Epithelial cell of esophagus (primary cell): ENCODE measurements at regions not wholly inside any gene's neighbourhood (a gene's known extent, or its start where the extent isn't known, plus 50 kb on each side); places are given as distances from the start of the nearest gene placed in this dataset.

ENCODE experiments used
- DNase-seq: peaks from one replicate; pipeline ENCODE4 v3.0.0; 2010; ENCODE audit warnings: low read depth
- H3K4me3 ChIP-seq: 2 replicates; pipeline ENCODE4 v1.5.1; 2011; ENCODE audit warnings: mild to moderate bottlenecking, low read length, control low read depth
- TF ChIP-seq, protein P1 (sequence below): IDR thresholded peaks from 2 replicates; pipeline ENCODE4 v1.5.1; 2011; ENCODE audit warnings: low read depth, mild to moderate bottlenecking, low read length, control low read depth, inconsistent platforms; ENCODE audit not compliant: insufficient read depth; ENCODE audit errors: missing control alignments

GRCh38 chr5:42927730-42928129, 112.4 kb downstream of the ANXA2R start:
- no peak for DNase-seq
- TF ChIP-seq, protein P1, sequence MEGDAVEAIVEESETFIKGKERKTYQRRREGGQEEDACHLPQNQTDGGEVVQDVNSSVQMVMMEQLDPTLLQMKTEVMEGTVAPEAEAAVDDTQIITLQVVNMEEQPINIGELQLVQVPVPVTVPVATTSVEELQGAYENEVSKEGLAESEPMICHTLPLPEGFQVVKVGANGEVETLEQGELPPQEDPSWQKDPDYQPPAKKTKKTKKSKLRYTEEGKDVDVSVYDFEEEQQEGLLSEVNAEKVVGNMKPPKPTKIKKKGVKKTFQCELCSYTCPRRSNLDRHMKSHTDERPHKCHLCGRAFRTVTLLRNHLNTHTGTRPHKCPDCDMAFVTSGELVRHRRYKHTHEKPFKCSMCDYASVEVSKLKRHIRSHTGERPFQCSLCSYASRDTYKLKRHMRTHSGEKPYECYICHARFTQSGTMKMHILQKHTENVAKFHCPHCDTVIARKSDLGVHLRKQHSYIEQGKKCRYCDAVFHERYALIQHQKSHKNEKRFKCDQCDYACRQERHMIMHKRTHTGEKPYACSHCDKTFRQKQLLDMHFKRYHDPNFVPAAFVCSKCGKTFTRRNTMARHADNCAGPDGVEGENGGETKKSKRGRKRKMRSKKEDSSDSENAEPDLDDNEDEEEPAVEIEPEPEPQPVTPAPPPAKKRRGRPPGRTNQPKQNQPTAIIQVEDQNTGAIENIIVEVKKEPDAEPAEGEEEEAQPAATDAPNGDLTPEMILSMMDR = no peak
- H3K4me3 ChIP-seq = no peak overlapping the region

GRCh38 chr5:42924686-42925085, 113.0 kb upstream of the SELENOP start:
- DNase-seq = no peak
- TF ChIP-seq, protein P1 = no peak
- no peak overlapping the region for H3K4me3 ChIP-seq

- TF ChIP-seq, protein P1 = no peak
- no peak overlapping the region for H3K4me3 ChIP-seq
- DNase-seq = no peak
These were observed 112.5 kb upstream of the SELENOP start for GRCh38 chr5:42924226-42924625.

GRCh38 chr5:42923710-42924109, 112.0 kb upstream of the SELENOP start:
- TF ChIP-seq, protein P1 = no peak
- no peak overlapping the region for H3K4me3 ChIP-seq

GRCh38 chr5:42919600-42919999, 107.9 kb upstream of the SELENOP start:
- H3K4me3 ChIP-seq = no peak overlapping the region
- no peak for DNase-seq

More at GRCh38 chr5:42923710-42924109, 112.0 kb upstream of the SELENOP start:
- no peak for DNase-seq

DNA sequence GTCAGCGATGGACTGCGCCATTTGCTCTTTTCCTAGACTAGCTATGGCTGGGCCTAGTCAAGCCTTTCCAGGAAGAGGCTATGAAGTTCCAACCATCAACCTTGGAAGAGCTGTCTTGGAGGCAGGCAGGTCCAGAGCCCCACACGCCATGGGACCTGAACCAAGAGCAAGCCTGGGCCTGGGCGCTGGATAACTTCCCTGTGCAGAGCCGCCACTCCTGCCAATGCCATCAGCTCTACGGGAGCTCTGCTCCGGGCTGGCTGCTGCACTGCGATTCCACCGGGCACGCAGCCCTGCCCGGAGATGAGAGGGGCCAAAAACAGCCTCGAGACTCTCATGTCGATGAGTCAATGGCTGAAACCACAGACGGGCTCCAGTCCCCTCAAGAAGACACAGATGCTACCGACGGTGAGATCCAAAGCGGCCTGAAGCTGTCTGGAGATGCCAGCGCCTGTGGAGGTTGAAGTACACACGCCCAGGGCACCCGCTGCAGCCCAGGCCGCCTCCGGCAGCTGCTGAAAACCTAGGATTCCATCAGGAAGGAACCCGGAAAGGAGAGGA, 103.7 kb upstream of the SELENOP start:
- TF ChIP-seq, protein P1 = no peak
- no peak overlapping the region for H3K4me3 ChIP-seq
- no peak for DNase-seq

More at GRCh38 chr5:42919600-42919999, 107.9 kb upstream of the SELENOP start:
- TF ChIP-seq, protein P1 = no peak

DNA sequence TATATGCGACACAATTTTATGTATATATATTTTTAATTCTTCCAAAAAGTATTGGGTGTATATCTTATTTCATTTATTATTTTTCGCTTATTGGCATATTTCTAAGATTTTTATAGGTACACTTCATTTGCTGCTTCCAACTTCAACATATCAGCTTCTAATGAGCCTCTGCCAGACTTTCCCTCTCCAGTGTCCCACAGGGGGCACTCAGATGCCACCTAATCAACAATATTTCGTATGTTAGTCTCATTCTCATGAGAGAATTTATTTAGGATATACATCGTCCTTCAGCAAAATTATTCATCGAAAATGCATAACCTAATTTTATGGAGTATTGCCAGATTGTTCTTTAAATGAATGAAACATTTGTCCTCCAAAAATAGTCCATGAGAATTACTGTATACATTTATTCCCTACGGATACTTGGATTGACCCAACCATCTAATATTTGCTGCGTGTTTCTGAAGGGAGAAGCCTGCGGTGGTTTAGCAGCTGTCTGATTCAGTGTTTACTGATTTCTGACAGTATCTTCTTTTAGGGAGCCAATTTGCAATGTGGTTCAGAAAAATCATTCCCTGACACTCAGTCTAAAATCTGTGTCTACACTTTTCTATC, 100.6 kb upstream of the SELENOP start:
- TF ChIP-seq, protein P1 = peak; percentile 72
- peak; percentile 74 for DNase-seq
- H3K4me3 ChIP-seq = no peak overlapping the region
